HL-60 (cell line): ENCODE measurements at regions not wholly inside any gene's neighbourhood (a gene's known extent, or its start where the extent isn't known, plus 50 kb on each side); places are given as distances from the start of the nearest gene placed in this dataset.

Experiments
- CTCF ChIP-seq: IDR thresholded peaks from one replicate; pipeline ENCODE4 v1.5.1; 2011; ENCODE audit warnings: low read length, control low read depth, inconsistent platforms; ENCODE audit not compliant: insufficient read depth
- POLR2AphosphoS5 ChIP-seq: IDR thresholded peaks from 2 replicates; pipeline ENCODE4 v1.6.1; 2012; ENCODE audit warnings: low read depth
- REST ChIP-seq: IDR thresholded peaks from 2 replicates; pipeline ENCODE4 v1.6.1; 2012; ENCODE audit warnings: low read depth; ENCODE audit not compliant: insufficient replicate concordance

GRCh38 chr1:43074709-43075108, 97.4 kb downstream of the EBNA1BP2 start:
- no peak for TF ChIP-seq POLR2AphosphoS5
- no peak for TF ChIP-seq CTCF
- no peak for TF ChIP-seq REST
